ENCODE measurements at regions not wholly inside any gene's neighbourhood (a gene's known extent, or its start where the extent isn't known, plus 50 kb on each side); places are given as distances from the start of the nearest gene placed in this dataset.

DNA sequence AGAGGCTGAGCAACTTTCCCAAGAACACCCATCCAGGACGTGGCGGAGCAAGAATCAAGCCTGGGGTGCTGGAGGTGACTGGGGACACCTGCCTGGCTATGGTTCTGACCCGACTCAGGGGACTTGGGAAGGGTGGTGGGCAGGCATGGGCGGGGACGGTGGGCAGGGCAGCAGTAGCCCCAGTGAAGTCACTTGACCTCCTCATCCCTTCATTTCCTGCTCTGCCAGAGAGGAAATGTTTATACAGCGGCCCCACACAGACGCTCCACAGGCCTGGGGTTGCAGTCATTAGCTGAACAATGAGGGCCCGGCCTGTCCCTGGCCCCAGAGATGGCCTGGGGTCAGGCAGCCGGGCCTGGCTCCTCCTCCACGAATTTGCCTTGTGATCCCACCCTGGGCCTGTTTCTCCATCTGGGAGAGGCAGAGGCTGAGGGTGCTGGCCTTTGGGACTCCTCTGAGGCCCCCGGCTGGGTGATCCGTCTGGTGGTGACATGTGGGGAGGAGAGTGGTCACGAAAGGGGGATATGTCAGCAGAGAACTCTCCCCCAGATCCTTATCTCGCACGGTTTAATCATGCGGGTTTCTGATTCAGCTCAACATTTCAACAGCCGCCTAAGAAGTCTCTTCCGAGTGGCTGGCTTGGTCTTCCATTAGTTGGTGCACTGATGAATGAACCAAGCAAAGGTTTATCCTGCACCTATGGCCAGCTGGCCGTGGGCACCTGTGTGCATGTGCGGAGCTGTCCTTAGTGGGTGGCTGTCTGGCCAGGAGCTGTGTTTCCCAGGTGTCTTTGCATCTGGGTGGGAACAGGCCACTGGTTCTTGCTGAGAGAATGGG, 175.9 kb downstream of the IRF8 start:
- TF ChIP-seq, protein P1, sequence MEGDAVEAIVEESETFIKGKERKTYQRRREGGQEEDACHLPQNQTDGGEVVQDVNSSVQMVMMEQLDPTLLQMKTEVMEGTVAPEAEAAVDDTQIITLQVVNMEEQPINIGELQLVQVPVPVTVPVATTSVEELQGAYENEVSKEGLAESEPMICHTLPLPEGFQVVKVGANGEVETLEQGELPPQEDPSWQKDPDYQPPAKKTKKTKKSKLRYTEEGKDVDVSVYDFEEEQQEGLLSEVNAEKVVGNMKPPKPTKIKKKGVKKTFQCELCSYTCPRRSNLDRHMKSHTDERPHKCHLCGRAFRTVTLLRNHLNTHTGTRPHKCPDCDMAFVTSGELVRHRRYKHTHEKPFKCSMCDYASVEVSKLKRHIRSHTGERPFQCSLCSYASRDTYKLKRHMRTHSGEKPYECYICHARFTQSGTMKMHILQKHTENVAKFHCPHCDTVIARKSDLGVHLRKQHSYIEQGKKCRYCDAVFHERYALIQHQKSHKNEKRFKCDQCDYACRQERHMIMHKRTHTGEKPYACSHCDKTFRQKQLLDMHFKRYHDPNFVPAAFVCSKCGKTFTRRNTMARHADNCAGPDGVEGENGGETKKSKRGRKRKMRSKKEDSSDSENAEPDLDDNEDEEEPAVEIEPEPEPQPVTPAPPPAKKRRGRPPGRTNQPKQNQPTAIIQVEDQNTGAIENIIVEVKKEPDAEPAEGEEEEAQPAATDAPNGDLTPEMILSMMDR (IDR thresholded peaks at IDR 0.05), result no peak
- no peak for TF ChIP-seq POLR2A (IDR thresholded peaks at IDR 0.05)
